HepG2 (cell line): ENCODE measurements at regions not wholly inside any gene's neighbourhood (a gene's known extent, or its start where the extent isn't known, plus 50 kb on each side); places are given as distances from the start of the nearest gene placed in this dataset.

ENCODE experiments used
- ATAC-seq: fragments of 200-7000 bp; cut with Tn5 transposase; 3 replicates; pipeline ENCODE4 v1.9.1; 2020; ENCODE audit warnings: mild to moderate bottlenecking, moderate library complexity
- BruUV-seq: library from RNA; stranded (reverse); fragments of 400-500 nt; replicated peaks from 2 replicates; lab custom pipeline; 2021; lab: Mats Ljungman, UMichigan
- CTCF ChIA-PET: fragments of 300-600 bp; formaldehyde crosslinking; extraction: SDS; loops from one replicate; lab custom pipeline; 2021; ENCODE audit warnings: low total read pairs, inconsistent platforms, low intra/inter-chr PET ratio; lab: Yijun Ruan, JAX
- POLR2A ChIA-PET: fragments of 350-600 bp; sonication (Branson Sonifier 250); formaldehyde crosslinking; loops from one replicate; lab custom pipeline; 2020; ENCODE audit warnings: antibody characterized with exemption, inconsistent platforms; lab: Yijun Ruan, JAX
- DNase-seq: peaks from one replicate; pipeline ENCODE4 v3.0.0-alpha.2; 2015; ENCODE audit warnings: low spot score
- FAIRE-seq: peaks from 3 replicates; lab custom pipeline; 2011; peaks lifted over from hg19 to GRCh38; lab: Jason Lieb, UNC
- H2AFZ ChIP-seq: one replicate; pipeline ENCODE4 v1.6.1; 2011; ENCODE audit warnings: low read length, inconsistent platforms
- H3K27ac ChIP-seq: fragments of 300-600 bp; 3 replicates; pipeline ENCODE4 v1.8.0; 2011; ENCODE audit warnings: mixed run types, mild to moderate bottlenecking, mixed read lengths, low read length, inconsistent platforms; ENCODE audit not compliant: insufficient read depth; ENCODE audit errors: extremely low read length
- H3K27me3 ChIP-seq, 2 experiments: fragments of 200-600 bp in 1 of 2; 2 replicates in 1 of 2; 3 replicates in 1 of 2; pipeline versions ENCODE4 v1.6.0 to v1.8.0; 2011; ENCODE audit warnings: low read length in 2 of 2, mild to moderate bottlenecking in 2 of 2, moderate library complexity in 2 of 2, inconsistent platforms in 1 of 2; ENCODE audit not compliant: insufficient read depth in 2 of 2, control insufficient read depth in 1 of 2
- H3K36me3 ChIP-seq, 2 experiments: fragments of 200-600 bp in 1 of 2; replicated peaks in 1 of 2; 2 replicates in 1 of 2; 3 replicates in 1 of 2; pipeline versions ENCODE4 v1.5.1 to v1.8.0; 2011; ENCODE audit warnings: low read length in 2 of 2, inconsistent platforms in 1 of 2; ENCODE audit not compliant: insufficient read depth in 2 of 2, control insufficient read depth in 1 of 2
- H3K4me1 ChIP-seq: 2 replicates; pipeline ENCODE4 v1.5.1; 2012; ENCODE audit warnings: low read length, inconsistent platforms; ENCODE audit not compliant: insufficient read depth
- H3K4me2 ChIP-seq: 2 replicates; pipeline ENCODE4 v1.6.0; 2011; ENCODE audit warnings: low read depth, low read length, inconsistent platforms
- H3K4me3 ChIP-seq, 3 experiments: fragments of 200-600 bp in 1 of 3; sonication (generic), shearing (Covaris generic) in 1 of 3; replicated peaks in 1 of 3; 2 replicates each; pipeline ENCODE4 v1.5.1; 2011 to 2016; ENCODE audit warnings: low read length in 3 of 3, inconsistent platforms in 2 of 3, low read depth in 2 of 3, mild to moderate bottlenecking in 2 of 3, control low read depth in 1 of 3, mixed read lengths in 1 of 3; ENCODE audit not compliant: insufficient read depth in 1 of 3
- H3K79me2 ChIP-seq: one replicate; pipeline ENCODE4 v1.6.1; 2011; ENCODE audit warnings: low read length, inconsistent platforms; ENCODE audit not compliant: insufficient read depth
- H3K9ac ChIP-seq: 2 replicates; pipeline ENCODE4 v1.6.0; 2011; ENCODE audit warnings: mild to moderate bottlenecking, low read depth, low read length, inconsistent platforms; ENCODE audit not compliant: insufficient read depth
- H3K9me3 ChIP-seq: 2 replicates; pipeline ENCODE4 v1.5.1; 2012; ENCODE audit warnings: mild to moderate bottlenecking, low read length
- H4K20me1 ChIP-seq: 2 replicates; pipeline ENCODE4 v1.6.0; 2011; ENCODE audit warnings: inconsistent platforms, mild to moderate bottlenecking, low read length, moderate library complexity; ENCODE audit not compliant: insufficient read depth
- CBX1 ChIP-seq: IDR thresholded peaks from one replicate; pipeline ENCODE4 v1.6.1; 2016; ENCODE audit warnings: antibody characterized with exemption, low read depth
- CC2D1A ChIP-seq: sonication (generic); formaldehyde crosslinking; IDR thresholded peaks from 2 replicates; pipeline ENCODE4 v1.8.1; 2023; ENCODE audit warnings: mild to moderate bottlenecking, missing genetic modification reagents
- GATAD2A ChIP-seq: IDR thresholded peaks from 2 replicates; pipeline ENCODE4 v1.6.1; 2016
- MEF2D ChIP-seq: sonication (generic); formaldehyde crosslinking; IDR thresholded peaks from 2 replicates; pipeline ENCODE4 v1.5.1; 2020; ENCODE audit warnings: mild to moderate bottlenecking, missing genetic modification reagents
- POLR2G ChIP-seq: fragments of 200-400 bp; formaldehyde crosslinking; IDR thresholded peaks from 2 replicates; pipeline ENCODE4 v1.6.1; 2018; ENCODE audit warnings: mild to moderate bottlenecking, low read depth, low read length, moderate library complexity
- RARG ChIP-seq: sonication (generic); formaldehyde crosslinking; IDR thresholded peaks from 2 replicates; pipeline ENCODE4 v1.4.0; 2020; ENCODE audit warnings: low read depth, mild to moderate bottlenecking, missing genetic modification reagents
- RFX3 ChIP-seq: IDR thresholded peaks from 2 replicates; pipeline ENCODE4 v1.6.1; 2016; ENCODE audit warnings: missing biosample characterization, missing genetic modification reagents
- SRY ChIP-seq: sonication (generic); formaldehyde crosslinking; IDR thresholded peaks from 2 replicates; pipeline ENCODE4 v1.8.0; 2022; ENCODE audit warnings: mild to moderate bottlenecking, missing genetic modification reagents
- TBP ChIP-seq: sonication (generic); formaldehyde crosslinking; IDR thresholded peaks from 2 replicates; pipeline ENCODE4 v1.5.0; 2020; ENCODE audit warnings: missing genetic modification reagents
- ZNF598 ChIP-seq: sonication (generic); formaldehyde crosslinking; IDR thresholded peaks from 2 replicates; pipeline ENCODE4 v1.5.1; 2020; ENCODE audit warnings: mild to moderate bottlenecking, missing genetic modification reagents, borderline replicate concordance
- ZNF644 ChIP-seq: IDR thresholded peaks from 2 replicates; pipeline ENCODE4 v1.6.1; 2016; ENCODE audit warnings: low read depth
- ZNF768 ChIP-seq: sonication (generic); formaldehyde crosslinking; IDR thresholded peaks from 2 replicates; pipeline ENCODE4 v1.4.0; 2020; ENCODE audit warnings: missing genetic modification reagents
- ZNF782 ChIP-seq: sonication (generic); formaldehyde crosslinking; IDR thresholded peaks from 2 replicates; pipeline ENCODE4 v1.4.0; 2020; ENCODE audit warnings: missing genetic modification reagents, mild to moderate bottlenecking, borderline replicate concordance
- WGBS: methylation state at CpG from one replicate; pipeline ENCODE4 v1.1.6; 2017; ENCODE audit warnings: low lambda C conversion rate; 5-methylcytosine and 5-hydroxymethylcytosine counted together
- in situ Hi-C: cut with HindIII; loops from 2 replicates; pipeline ENCODE4 v1.10.0; 2017; ENCODE audit warnings: low pct_unique_long_range_greater_than_20kb; ENCODE audit not compliant: extremely low pct_ligation_motif_present
- intact Hi-C: fragments of 100-400 bp; cut with micrococcal nuclease; formaldehyde crosslinking; loops from one replicate; pipeline ENCODE4 v1.10.0; 2022; ENCODE audit not compliant: unreplicated experiment
- TF ChIP-seq, protein P1 (sequence below): sonication (generic); formaldehyde crosslinking; IDR thresholded peaks from 2 replicates; pipeline ENCODE4 v1.5.0; 2020; ENCODE audit warnings: mild to moderate bottlenecking, missing genetic modification reagents
- TF ChIP-seq, protein P2 (sequence below): sonication (generic); formaldehyde crosslinking; IDR thresholded peaks from 2 replicates; pipeline ENCODE4 v1.4.0; 2020; ENCODE audit warnings: mild to moderate bottlenecking, missing genetic modification reagents, borderline replicate concordance

DNA sequence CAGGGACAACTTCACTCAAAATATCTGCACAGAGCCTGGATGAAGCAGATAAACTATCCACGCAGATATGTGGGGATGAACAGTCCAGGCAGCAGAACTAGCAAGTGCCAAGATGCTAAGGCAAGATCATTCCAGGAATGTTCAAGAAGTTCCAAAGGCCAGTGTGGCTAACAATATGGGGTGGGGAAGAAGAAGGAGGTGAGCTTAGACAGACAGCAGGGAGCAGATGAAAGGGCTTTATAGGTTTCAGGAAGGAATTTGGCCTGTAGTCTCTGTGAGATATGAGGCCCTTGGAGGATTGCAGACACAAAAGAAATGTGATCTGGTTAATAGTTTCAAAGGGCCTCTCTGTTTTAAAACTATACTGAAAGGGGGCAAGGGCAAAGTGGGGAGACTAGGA, 63.5 kb upstream of the PPM1H start:
- CTCF ChIA-PET = no interaction called here
- Histone ChIP-seq H3K4me1 (no peaks in the 10 kb centered on the region), H3K4me2 (no peak overlapping the region), H2AFZ (no peak overlapping the region), H3K36me3 (no peaks in the 10 kb centered on the region), H3K27me3 (peaks cover 0 to 11% of the 10 kb centered on the region in 2 experiments; a peak in 2 of 5 replicates), H3K27ac (no peak overlapping the region), H3K9me3 (no peaks in the 10 kb centered on the region), H3K79me2 (no peaks in the 10 kb centered on the region), H4K20me1 (no peaks in the 10 kb centered on the region), H3K4me3 (no peak overlapping the region), H3K9ac (no peak overlapping the region)
- no TSS peak for BruUV-seq
- FAIRE-seq (no peak), DNase-seq (no peak), ATAC-seq (no peak)
- no peak for TF ChIP-seq CC2D1A (CRISPR knock-in tag)
- no peak for TF ChIP-seq ZNF598 (CRISPR knock-in tag)
- TF ChIP-seq RARG (CRISPR knock-in tag) = no peak
- TF ChIP-seq TBP = no peak
- TF ChIP-seq, protein P1, sequence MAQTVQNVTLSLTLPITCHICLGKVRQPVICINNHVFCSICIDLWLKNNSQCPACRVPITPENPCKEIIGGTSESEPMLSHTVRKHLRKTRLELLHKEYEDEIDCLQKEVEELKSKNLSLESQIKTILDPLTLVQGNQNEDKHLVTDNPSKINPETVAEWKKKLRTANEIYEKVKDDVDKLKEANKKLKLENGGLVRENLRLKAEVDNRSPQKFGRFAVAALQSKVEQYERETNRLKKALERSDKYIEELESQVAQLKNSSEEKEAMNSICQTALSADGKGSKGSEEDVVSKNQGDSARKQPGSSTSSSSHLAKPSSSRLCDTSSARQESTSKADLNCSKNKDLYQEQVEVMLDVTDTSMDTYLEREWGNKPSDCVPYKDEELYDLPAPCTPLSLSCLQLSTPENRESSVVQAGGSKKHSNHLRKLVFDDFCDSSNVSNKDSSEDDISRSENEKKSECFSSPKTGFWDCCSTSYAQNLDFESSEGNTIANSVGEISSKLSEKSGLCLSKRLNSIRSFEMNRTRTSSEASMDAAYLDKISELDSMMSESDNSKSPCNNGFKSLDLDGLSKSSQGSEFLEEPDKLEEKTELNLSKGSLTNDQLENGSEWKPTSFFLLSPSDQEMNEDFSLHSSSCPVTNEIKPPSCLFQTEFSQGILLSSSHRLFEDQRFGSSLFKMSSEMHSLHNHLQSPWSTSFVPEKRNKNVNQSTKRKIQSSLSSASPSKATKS = no peak
- no peak for TF ChIP-seq CBX1
- no peak for TF ChIP-seq ZNF782 (CRISPR knock-in tag)
- TF ChIP-seq GATAD2A (CRISPR knock-in tag) = no peak
- no peak for TF ChIP-seq ZNF644
- in situ Hi-C loops = no loop called here
- POLR2A ChIA-PET = no interaction called here
- intact Hi-C loops = no loop called here
- WGBS = 19% methylated on average over 1 of the region's 1 CpG

- Histone ChIP-seq H3K9ac (no peak overlapping the region), H3K4me1 (no peaks in the 10 kb centered on the region), H3K9me3 (no peaks in the 10 kb centered on the region), H3K36me3 (no peaks in the 10 kb centered on the region), H3K4me3 (no peak overlapping the region), H4K20me1 (no peaks in the 10 kb centered on the region), H3K27me3 (peaks cover 0 to 6% of the 10 kb centered on the region in 2 experiments; a peak in 1 of 5 replicates), H3K79me2 (no peaks in the 10 kb centered on the region), H3K27ac (no peak overlapping the region), H2AFZ (no peak overlapping the region), H3K4me2 (no peak overlapping the region)
- DNase-seq = no peak
- no peak for ATAC-seq
- intact Hi-C loops (no loop called here), in situ Hi-C loops (no loop called here)
- ChIA-PET CTCF (no interaction called here), POLR2A (no interaction called here)
- no TSS peak for BruUV-seq
- FAIRE-seq = no peak
- TF ChIP-seq, protein P2, sequence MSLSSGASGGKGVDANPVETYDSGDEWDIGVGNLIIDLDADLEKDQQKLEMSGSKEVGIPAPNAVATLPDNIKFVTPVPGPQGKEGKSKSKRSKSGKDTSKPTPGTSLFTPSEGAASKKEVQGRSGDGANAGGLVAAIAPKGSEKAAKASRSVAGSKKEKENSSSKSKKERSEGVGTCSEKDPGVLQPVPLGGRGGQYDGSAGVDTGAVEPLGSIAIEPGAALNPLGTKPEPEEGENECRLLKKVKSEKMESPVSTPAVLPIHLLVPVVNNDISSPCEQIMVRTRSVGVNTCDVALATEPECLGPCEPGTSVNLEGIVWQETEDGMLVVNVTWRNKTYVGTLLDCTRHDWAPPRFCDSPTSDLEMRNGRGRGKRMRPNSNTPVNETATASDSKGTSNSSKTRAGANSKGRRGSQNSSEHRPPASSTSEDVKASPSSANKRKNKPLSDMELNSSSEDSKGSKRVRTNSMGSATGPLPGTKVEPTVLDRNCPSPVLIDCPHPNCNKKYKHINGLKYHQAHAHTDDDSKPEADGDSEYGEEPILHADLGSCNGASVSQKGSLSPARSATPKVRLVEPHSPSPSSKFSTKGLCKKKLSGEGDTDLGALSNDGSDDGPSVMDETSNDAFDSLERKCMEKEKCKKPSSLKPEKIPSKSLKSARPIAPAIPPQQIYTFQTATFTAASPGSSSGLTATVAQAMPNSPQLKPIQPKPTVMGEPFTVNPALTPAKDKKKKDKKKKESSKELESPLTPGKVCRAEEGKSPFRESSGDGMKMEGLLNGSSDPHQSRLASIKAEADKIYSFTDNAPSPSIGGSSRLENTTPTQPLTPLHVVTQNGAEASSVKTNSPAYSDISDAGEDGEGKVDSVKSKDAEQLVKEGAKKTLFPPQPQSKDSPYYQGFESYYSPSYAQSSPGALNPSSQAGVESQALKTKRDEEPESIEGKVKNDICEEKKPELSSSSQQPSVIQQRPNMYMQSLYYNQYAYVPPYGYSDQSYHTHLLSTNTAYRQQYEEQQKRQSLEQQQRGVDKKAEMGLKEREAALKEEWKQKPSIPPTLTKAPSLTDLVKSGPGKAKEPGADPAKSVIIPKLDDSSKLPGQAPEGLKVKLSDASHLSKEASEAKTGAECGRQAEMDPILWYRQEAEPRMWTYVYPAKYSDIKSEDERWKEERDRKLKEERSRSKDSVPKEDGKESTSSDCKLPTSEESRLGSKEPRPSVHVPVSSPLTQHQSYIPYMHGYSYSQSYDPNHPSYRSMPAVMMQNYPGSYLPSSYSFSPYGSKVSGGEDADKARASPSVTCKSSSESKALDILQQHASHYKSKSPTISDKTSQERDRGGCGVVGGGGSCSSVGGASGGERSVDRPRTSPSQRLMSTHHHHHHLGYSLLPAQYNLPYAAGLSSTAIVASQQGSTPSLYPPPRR (CRISPR knock-in tag) = no peak
- TF ChIP-seq ZNF768 (CRISPR knock-in tag) (no peak), RFX3 (CRISPR knock-in tag) (no peak), POLR2G (no peak), MEF2D (CRISPR knock-in tag) (no peak), SRY (CRISPR knock-in tag) (no peak)
Measured at GRCh38 chr12:62995097-62995496, 60.1 kb upstream of the PPM1H start.
